Type B pancreatic cell (in vitro differentiated cells): ENCODE measurements at regions not wholly inside any gene's neighbourhood (a gene's known extent, or its start where the extent isn't known, plus 50 kb on each side); places are given as distances from the start of the nearest gene placed in this dataset.

ENCODE experiments used
- DNase-seq: peaks from one replicate; pipeline ENCODE4 v3.0.0; 2021; ENCODE audit warnings: mixed read lengths; ENCODE audit not compliant: unreplicated experiment; ENCODE audit errors: extremely low spot score
- H3K27ac Mint-ChIP-seq: 2 replicates; pipeline ENCODE4 v1.8.0; 2021; ENCODE audit warnings: mild to moderate bottlenecking, mixed read lengths
- H3K27me3 Mint-ChIP-seq: 2 replicates; pipeline ENCODE4 v1.8.0; 2021; ENCODE audit warnings: mixed read lengths
- H3K36me3 Mint-ChIP-seq: 2 replicates; pipeline ENCODE4 v1.8.0; 2021; ENCODE audit warnings: mixed read lengths
- H3K4me1 Mint-ChIP-seq: one replicate; pipeline ENCODE4 v1.8.0; 2021; ENCODE audit warnings: mixed read lengths; ENCODE audit not compliant: unreplicated experiment
- H3K4me3 Mint-ChIP-seq: 2 replicates; pipeline ENCODE4 v1.8.0; 2021; ENCODE audit warnings: mild to moderate bottlenecking, mixed read lengths
- H3K9me3 Mint-ChIP-seq: 2 replicates; pipeline ENCODE4 v1.8.0; 2021; ENCODE audit warnings: mixed read lengths
- CTCF ChIP-seq: fragments of 200-600 bp; sonication (generic); conservative IDR thresholded peaks from 2 replicates; pipeline ENCODE4 v1.5.0; 2021; ENCODE audit warnings: antibody characterized with exemption, mild to moderate bottlenecking

GRCh38 chr11:128288368-128288767 lies 299.0 kb downstream of the ETS1 start:
- Mint-ChIP-seq H3K4me1 (peaks cover 43% of the 10 kb centered on the region), H3K27ac (no peak overlapping the region), H3K4me3 (no peak overlapping the region), H3K36me3 (no peaks in the 10 kb centered on the region), H3K27me3 (peaks cover 20% of the 10 kb centered on the region), H3K9me3 (no peaks in the 10 kb centered on the region)
- no peak for TF ChIP-seq CTCF
- no peak for DNase-seq

DNA sequence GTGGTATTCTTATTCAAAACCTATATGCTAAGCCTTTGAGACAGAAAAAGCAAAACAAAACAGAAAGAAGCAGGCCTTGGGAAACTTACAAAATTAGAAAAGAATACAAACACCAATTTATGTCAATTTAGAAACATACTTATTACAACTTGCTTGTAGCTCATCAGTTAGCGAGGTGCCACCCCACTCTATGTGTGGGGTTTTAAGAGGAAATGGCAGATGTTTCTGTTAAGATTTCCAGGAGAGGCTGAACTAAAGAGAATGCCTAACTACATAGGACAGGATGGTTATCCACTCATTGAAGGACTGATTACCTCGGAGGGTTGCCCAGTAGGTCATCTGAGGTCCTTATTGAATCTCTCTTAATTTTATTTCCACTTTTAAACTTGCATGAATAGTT lies 302.0 kb downstream of the ETS1 start:
- H3K4me3 Mint-ChIP-seq, result no peak overlapping the region
- peaks cover 25% of the 10 kb centered on the region for H3K4me1 Mint-ChIP-seq

GRCh38 chr11:128284634-128285033 lies 302.7 kb downstream of the ETS1 start:
- Mint-ChIP-seq H3K9me3 (no peaks in the 10 kb centered on the region), H3K4me1 (peaks cover 24% of the 10 kb centered on the region), H3K36me3 (no peaks in the 10 kb centered on the region), H3K27me3 (peaks cover 11% of the 10 kb centered on the region), H3K4me3 (no peak overlapping the region), H3K27ac (no peak overlapping the region)
- no peak for TF ChIP-seq CTCF
- no peak for DNase-seq

More for the DNA sequence above, 302.0 kb downstream of the ETS1 start:
- DNase-seq, result no peak
- H3K36me3 Mint-ChIP-seq, result no peaks in the 10 kb centered on the region
- H3K27me3 Mint-ChIP-seq, result peaks cover 17% of the 10 kb centered on the region
- H3K9me3 Mint-ChIP-seq, result no peaks in the 10 kb centered on the region
- no peak for TF ChIP-seq CTCF
- H3K27ac Mint-ChIP-seq, result no peak overlapping the region

- no peaks in the 10 kb centered on the region for H3K9me3 Mint-ChIP-seq
- DNase-seq, result no peak
- H3K36me3 Mint-ChIP-seq, result no peaks in the 10 kb centered on the region
- H3K4me1 Mint-ChIP-seq, result peaks cover 18% of the 10 kb centered on the region
- TF ChIP-seq CTCF, result no peak
- no peak overlapping the region for H3K27ac Mint-ChIP-seq
- H3K27me3 Mint-ChIP-seq, result peaks cover 11% of the 10 kb centered on the region
- H3K4me3 Mint-ChIP-seq, result no peak overlapping the region
Observed at GRCh38 chr11:128283451-128283850, 303.9 kb downstream of the ETS1 start.

- Mint-ChIP-seq H3K4me1 (peaks cover 14% of the 10 kb centered on the region), H3K27ac (no peak overlapping the region), H3K36me3 (no peaks in the 10 kb centered on the region), H3K4me3 (no peak overlapping the region), H3K9me3 (no peaks in the 10 kb centered on the region), H3K27me3 (peaks cover 12% of the 10 kb centered on the region)
- no peak for DNase-seq
- TF ChIP-seq CTCF, result no peak
Observed at GRCh38 chr11:128282053-128282452, 305.3 kb downstream of the ETS1 start.

GRCh38 chr11:128279866-128280265 lies 307.5 kb downstream of the ETS1 start:
- TF ChIP-seq CTCF, result no peak
- H3K27me3 Mint-ChIP-seq, result peaks cover 7% of the 10 kb centered on the region
- H3K9me3 Mint-ChIP-seq, result no peaks in the 10 kb centered on the region
- no peak for DNase-seq
- no peak overlapping the region for H3K27ac Mint-ChIP-seq
- no peak overlapping the region for H3K4me3 Mint-ChIP-seq
- H3K4me1 Mint-ChIP-seq, result peaks cover 9% of the 10 kb centered on the region
- no peaks in the 10 kb centered on the region for H3K36me3 Mint-ChIP-seq
